Hepatocyte (in vitro differentiated cells): ENCODE measurements at regions not wholly inside any gene's neighbourhood (a gene's known extent, or its start where the extent isn't known, plus 50 kb on each side); places are given as distances from the start of the nearest gene placed in this dataset.

Source experiments
- DNase-seq: peaks from one replicate; pipeline ENCODE4 v3.0.0-alpha.2; 2016; ENCODE audit warnings: low spot score
- H2AFZ ChIP-seq: fragments of 200-600 bp; sonication (generic); 2 replicates; pipeline ENCODE4 v1.6.0; 2016; ENCODE audit warnings: antibody characterized with exemption, mild to moderate bottlenecking
- H3K27ac ChIP-seq: fragments of 200-600 bp; sonication (generic); 2 replicates; pipeline ENCODE4 v1.5.1; 2016; ENCODE audit warnings: mild to moderate bottlenecking
- H3K27me3 ChIP-seq: fragments of 200-600 bp; sonication (generic); 2 replicates; pipeline ENCODE4 v1.6.1; 2016
- H3K36me3 ChIP-seq: fragments of 200-600 bp; sonication (generic); replicated peaks from 2 replicates; pipeline ENCODE4 v1.5.1; 2016; ENCODE audit warnings: low read depth; ENCODE audit not compliant: insufficient read depth
- H3K4me1 ChIP-seq: fragments of 200-600 bp; sonication (generic); 2 replicates; pipeline ENCODE4 v1.5.1; 2016; ENCODE audit warnings: mild to moderate bottlenecking, moderate library complexity; ENCODE audit not compliant: insufficient read depth
- H3K4me2 ChIP-seq: fragments of 200-600 bp; sonication (generic); 2 replicates; pipeline ENCODE4 v1.6.0; 2016
- H3K4me3 ChIP-seq: fragments of 200-600 bp; sonication (generic); 2 replicates; pipeline ENCODE4 v1.5.1; 2016; ENCODE audit warnings: mild to moderate bottlenecking
- H3K79me2 ChIP-seq: fragments of 200-600 bp; sonication (generic); 2 replicates; pipeline ENCODE4 v1.6.0; 2017; ENCODE audit warnings: mild to moderate bottlenecking
- H3K9me2 ChIP-seq: fragments of 200-600 bp; sonication (generic); replicated peaks from 2 replicates; pipeline ENCODE4 v1.6.0; 2017; ENCODE audit warnings: mild to moderate bottlenecking; ENCODE audit not compliant: insufficient read depth
- H3K9me3 ChIP-seq: fragments of 200-600 bp; sonication (generic); 2 replicates; pipeline ENCODE4 v1.5.1; 2016; ENCODE audit warnings: low read depth, mild to moderate bottlenecking
- H4K20me1 ChIP-seq: fragments of 200-600 bp; sonication (generic); 2 replicates; pipeline ENCODE4 v1.6.0; 2016; ENCODE audit warnings: mild to moderate bottlenecking; ENCODE audit not compliant: insufficient read depth, poor library complexity, severe bottlenecking
- CTCF ChIP-seq: fragments of 200-600 bp; sonication (generic); IDR thresholded peaks from 2 replicates; pipeline ENCODE4 v1.5.1; 2016; ENCODE audit warnings: antibody characterized with exemption, mild to moderate bottlenecking; ENCODE audit not compliant: poor library complexity
- EZH2 ChIP-seq: fragments of 200-600 bp; sonication (generic); IDR thresholded peaks from 2 replicates; pipeline ENCODE4 v1.6.1; 2016; ENCODE audit warnings: antibody characterized with exemption, mild to moderate bottlenecking, borderline replicate concordance
- EZH2phosphoT487 ChIP-seq: fragments of 200-600 bp; sonication (generic); IDR thresholded peaks from one replicate; pipeline ENCODE4 v1.6.1; 2018; ENCODE audit warnings: antibody characterized with exemption, mild to moderate bottlenecking, low read depth, moderate library complexity; ENCODE audit not compliant: unreplicated experiment, severe bottlenecking
- WGBS: methylation state at CpG from one replicate; pipeline ENCODE4 v1.1.6; 2016; ENCODE audit warnings: low lambda C conversion rate; ENCODE audit errors: missing lambda C conversion rate; 5-methylcytosine and 5-hydroxymethylcytosine counted together

GRCh38 chr1:188089461-188089860 lies 1260.7 kb downstream of the PLA2G4A start:
- H3K4me1 ChIP-seq = no peaks in the 10 kb centered on the region
- H3K9me2 ChIP-seq = no peaks in the 10 kb centered on the region
- H2AFZ ChIP-seq = peak overlapping the region; percentile 31
- no peaks in the 10 kb centered on the region for H3K36me3 ChIP-seq
- DNase-seq = no peak
- no peak for TF ChIP-seq EZH2phosphoT487
- no peaks in the 10 kb centered on the region for H3K9me3 ChIP-seq
- H3K4me3 ChIP-seq = no peak overlapping the region
- H3K79me2 ChIP-seq = no peaks in the 10 kb centered on the region
- H4K20me1 ChIP-seq = no peaks in the 10 kb centered on the region
- no peaks in the 10 kb centered on the region for H3K27me3 ChIP-seq
- H3K4me2 ChIP-seq = no peak overlapping the region
- no peak overlapping the region for H3K27ac ChIP-seq

- TF ChIP-seq EZH2phosphoT487 = no peak
- TF ChIP-seq CTCF = no peak
- no peak for TF ChIP-seq EZH2
- H3K9me2 ChIP-seq = no peaks in the 10 kb centered on the region
Observed at GRCh38 chr1:188096521-188096920, 1267.8 kb downstream of the PLA2G4A start.

DNA sequence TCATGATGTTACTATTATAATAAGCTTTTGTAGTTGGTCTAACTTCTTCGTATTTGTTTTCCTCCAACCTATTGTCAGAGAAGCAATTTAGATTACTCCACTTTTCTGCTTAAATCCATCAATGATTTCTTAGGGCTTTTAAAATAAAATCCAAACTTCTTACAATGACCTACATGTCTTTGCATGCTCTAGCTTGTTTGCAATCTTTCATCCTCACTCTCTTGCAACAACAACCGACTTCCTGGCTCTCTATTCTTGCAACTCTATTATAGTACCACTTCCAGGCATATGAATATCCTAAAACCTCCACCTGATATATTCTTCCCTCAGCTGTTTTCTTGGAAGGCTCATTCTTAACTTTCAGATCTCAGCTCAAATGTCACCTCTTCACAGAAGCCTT lies 1288.7 kb downstream of the PLA2G4A start:
- 62% methylated on average over 2 of the region's 2 CpGs for WGBS
- no peaks in the 10 kb centered on the region for H3K4me1 ChIP-seq
- no peak for TF ChIP-seq EZH2phosphoT487
- no peak for TF ChIP-seq EZH2
- no peak for TF ChIP-seq CTCF
- H3K79me2 ChIP-seq = no peaks in the 10 kb centered on the region
- H4K20me1 ChIP-seq = no peaks in the 10 kb centered on the region
- H3K4me3 ChIP-seq = no peak overlapping the region
- no peaks in the 10 kb centered on the region for H3K9me2 ChIP-seq
- no peaks in the 10 kb centered on the region for H3K36me3 ChIP-seq
- no peaks in the 10 kb centered on the region for H3K9me3 ChIP-seq
- no peak overlapping the region for H3K4me2 ChIP-seq
- no peaks in the 10 kb centered on the region for H3K27me3 ChIP-seq
- no peak for DNase-seq
- H2AFZ ChIP-seq = no peak overlapping the region
- H3K27ac ChIP-seq = no peak overlapping the region

More at GRCh38 chr1:188096521-188096920, 1267.8 kb downstream of the PLA2G4A start:
- H4K20me1 ChIP-seq = no peaks in the 10 kb centered on the region
- no peak overlapping the region for H3K4me3 ChIP-seq
- H2AFZ ChIP-seq = no peak overlapping the region
- H3K36me3 ChIP-seq = no peaks in the 10 kb centered on the region
- H3K27me3 ChIP-seq = no peaks in the 10 kb centered on the region
- no peaks in the 10 kb centered on the region for H3K9me3 ChIP-seq
- H3K4me1 ChIP-seq = no peaks in the 10 kb centered on the region
- H3K79me2 ChIP-seq = no peaks in the 10 kb centered on the region
- no peak overlapping the region for H3K27ac ChIP-seq
- H3K4me2 ChIP-seq = no peak overlapping the region
- no peak for DNase-seq

DNA sequence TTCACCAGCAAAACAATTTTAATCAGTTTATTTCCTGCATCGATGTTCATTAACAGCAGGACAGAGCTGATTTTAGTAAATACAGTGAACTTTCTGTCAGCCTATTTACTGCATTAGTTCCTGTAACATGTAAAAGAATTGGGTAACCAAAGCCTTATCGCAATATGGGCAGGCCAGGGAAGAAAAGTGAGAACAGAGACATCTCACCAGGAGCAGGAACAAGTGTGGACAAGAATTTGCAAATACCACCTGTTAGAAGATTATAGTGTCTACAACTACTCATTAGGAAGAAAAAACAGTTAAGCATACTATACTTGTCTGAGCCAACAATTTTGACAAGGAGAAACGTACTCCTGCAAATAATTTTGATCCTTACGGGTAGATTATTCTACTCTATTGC lies 1293.9 kb downstream of the PLA2G4A start:
- Histone ChIP-seq H3K27ac (no peak overlapping the region), H3K4me1 (no peaks in the 10 kb centered on the region), H3K4me2 (no peak overlapping the region), H3K36me3 (no peaks in the 10 kb centered on the region), H3K9me3 (no peaks in the 10 kb centered on the region), H4K20me1 (no peaks in the 10 kb centered on the region), H3K9me2 (no peaks in the 10 kb centered on the region), H3K79me2 (no peaks in the 10 kb centered on the region), H2AFZ (no peak overlapping the region), H3K4me3 (no peak overlapping the region), H3K27me3 (no peaks in the 10 kb centered on the region)
- DNase-seq = no peak
- 93% methylated on average over 4 of the region's 4 CpGs for WGBS
- no peak for TF ChIP-seq CTCF
- no peak for TF ChIP-seq EZH2phosphoT487
- no peak for TF ChIP-seq EZH2
